GM19395 (cell line): ENCODE measurements at regions not wholly inside any gene's neighbourhood (a gene's known extent, or its start where the extent isn't known, plus 50 kb on each side); places are given as distances from the start of the nearest gene placed in this dataset.
"Not testable (repeated sequence)": the region's sequence is repeated elsewhere in the genome, so short reads cannot be mapped to it uniquely, and the experiment has no call there.

ENCODE experiments used
- ATAC-seq: cut with Tn5 transposase; IDR thresholded peaks from one replicate; pipeline ENCODE4 v1.9.1; 2021; ENCODE audit warnings: mild to moderate bottlenecking, moderate library complexity; ENCODE audit not compliant: unreplicated experiment

DNA sequence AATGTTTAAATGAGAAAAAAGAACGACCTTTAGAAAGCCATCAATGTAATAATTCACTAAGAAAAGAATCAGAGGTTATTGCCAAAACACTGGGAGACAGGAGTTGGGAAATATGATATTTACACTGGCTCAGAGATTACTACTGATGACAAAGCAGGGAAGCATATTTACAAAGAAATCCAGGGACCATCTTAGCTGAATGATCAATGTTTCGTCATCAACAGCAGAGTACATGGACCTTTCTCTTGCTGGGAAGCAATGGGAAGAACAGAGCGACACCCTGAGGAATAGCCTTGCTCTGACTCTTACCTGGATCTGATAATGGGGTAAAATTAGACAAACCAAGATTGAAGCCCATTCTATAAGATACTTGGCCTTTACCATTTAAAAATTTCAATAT is 1293.5 kb downstream of the XPNPEP1 start:
- no peak for ATAC-seq

DNA sequence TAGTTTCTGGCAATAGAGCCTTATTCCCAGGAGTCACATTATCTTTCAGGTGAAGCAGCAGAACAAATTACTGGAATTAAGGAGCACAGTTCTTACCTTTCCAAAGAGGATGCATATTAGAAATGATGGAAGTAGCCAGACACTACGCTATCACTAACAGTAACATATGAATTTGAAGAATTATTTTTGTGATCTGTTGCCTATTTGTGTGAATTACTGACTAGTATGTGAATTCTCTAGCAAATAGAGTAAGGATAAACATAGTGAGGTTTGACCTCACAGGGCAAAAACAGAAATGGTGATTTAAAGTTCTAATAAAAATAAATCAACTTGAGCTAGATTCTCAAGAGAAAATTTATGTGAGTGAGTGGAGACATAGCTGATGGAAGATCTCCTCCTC is 1299.3 kb downstream of the XPNPEP1 start:
- ATAC-seq, result no peak

DNA sequence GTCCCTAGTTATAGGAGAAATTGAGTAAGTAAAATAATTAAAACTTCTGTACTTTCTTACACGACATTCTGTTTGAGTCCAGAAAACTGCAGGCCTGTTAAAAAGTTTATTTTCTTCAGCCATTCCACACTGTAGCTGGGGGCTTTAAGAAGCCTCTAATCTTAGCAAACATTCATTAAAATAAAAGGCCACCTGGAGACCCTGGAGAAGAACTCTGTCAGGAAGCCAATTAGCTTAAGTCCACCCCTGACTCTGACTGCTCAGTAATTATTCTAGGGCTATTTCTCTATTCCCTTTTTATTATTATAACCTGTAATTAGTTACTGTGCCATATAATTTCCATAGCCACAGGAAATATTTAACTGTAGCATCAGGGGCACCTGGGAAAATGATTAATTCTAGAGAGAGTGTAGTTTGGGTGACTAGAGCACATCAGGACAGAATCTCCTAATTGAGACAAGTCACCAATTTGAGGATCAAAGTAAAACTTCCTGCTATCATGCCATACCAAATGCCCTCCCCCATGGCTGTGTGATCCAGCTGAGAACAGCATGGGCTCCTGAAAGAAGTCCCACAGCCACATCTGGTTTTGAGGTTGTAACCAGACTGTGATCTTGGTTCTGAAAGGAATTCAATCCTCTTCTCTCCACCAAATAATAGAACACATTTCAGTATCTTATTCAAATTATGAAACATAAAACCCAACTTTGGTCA is 1302.3 kb downstream of the XPNPEP1 start:
- no peak for ATAC-seq

DNA sequence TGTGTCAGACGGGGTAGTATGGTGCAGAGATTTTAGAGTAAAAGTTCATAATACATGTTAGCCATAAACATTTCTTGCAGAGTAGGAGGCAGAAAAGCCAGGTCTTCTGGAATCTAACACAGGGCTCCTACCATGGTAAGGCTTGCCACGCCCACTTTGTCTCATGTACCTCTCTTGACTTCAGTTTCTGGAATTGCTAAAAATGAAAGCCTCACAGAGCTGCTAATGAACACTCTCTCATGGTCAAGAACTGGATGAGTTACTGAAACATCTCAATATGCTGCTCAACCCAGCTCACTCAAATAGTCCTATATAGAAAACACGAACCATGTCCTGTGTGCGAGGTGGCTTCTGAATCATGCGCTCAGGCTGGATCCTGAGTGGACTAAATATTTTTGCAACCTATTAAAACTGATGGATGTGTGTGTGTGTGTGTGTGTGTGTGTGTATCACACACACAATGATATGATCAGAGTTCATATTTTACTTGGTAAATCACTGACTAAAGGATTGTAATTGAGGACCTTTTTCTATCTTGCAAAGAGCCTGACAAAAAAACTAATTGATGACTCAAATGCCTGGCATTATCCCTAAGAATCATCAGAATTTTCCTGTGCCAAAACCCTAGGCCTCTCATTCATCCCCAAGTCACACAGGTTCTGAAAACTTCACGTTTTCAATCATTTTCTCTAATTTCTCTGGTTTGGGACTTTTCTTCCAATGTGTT is 1306.6 kb downstream of the XPNPEP1 start:
- ATAC-seq, result no peak

DNA sequence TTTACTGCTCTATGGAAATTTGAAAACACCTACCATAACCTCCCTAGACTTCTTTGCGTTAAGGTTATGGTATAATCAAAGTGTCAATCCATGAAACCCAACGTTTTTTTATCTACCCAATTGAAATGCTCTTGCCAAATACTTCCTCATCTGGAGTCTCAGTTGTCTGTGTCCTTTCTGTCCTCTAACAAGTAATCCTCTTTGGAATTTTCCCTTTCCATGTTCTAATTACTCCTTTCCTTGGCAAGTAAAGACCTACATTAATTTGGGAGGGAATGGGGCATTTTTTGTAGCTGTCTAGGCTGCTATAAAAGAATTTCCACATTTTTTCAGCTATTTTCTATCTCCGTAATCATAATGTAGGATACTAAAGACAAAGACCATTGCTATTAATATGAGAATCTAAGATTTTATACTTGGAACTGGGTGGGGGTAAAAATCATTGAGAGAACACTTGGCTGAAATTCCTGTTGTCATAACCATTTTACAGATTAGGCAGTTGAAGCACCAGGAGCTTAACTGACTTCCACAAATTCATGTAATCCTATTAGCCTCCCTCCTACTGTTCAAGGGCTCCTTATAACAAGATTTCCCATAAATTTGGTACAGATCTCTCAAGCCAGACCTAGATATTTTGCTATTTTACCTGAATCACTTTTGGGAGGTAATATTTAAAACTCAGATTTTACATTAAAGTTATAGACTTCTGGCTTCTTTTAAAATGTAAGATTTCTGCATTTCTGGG is 1307.6 kb downstream of the XPNPEP1 start:
- no peak for ATAC-seq

DNA sequence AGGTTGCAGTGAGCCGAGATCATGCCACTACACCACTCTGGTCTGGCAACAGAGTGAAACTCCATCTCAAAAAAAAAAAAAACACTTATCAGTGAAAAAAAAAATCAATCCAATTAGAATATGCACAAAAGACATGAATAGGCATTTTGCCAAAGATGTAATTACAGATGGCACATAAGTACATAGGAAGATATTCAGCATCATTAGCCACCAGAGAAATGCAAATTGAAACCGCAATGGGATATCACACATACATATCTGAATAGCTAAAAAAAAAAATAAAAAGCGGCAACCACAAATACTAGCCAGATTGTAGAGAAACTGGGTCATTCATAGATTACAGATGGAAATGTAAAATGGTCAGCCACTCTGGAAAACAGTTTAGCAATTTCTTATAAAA is 1310.8 kb downstream of the XPNPEP1 start:
- no peak for ATAC-seq

DNA sequence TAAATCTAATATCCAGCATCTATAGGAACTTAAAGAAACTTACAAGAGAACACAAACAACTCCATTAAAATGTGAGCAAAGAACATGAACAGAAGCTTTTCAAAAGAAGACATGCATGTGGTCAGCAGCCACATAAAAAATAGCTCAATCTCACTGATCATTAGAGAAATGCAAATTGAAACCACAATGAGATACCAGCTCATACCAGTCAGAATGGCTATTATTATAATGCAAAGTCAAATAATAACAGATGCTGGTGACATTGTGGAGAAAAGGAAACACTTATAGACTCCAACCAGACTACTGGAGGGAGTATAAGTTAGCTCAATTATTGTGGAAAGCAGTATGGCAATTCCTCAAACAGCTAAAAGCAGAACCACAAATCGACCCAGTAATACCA is 1314.5 kb downstream of the XPNPEP1 start:
- no peak for ATAC-seq

DNA sequence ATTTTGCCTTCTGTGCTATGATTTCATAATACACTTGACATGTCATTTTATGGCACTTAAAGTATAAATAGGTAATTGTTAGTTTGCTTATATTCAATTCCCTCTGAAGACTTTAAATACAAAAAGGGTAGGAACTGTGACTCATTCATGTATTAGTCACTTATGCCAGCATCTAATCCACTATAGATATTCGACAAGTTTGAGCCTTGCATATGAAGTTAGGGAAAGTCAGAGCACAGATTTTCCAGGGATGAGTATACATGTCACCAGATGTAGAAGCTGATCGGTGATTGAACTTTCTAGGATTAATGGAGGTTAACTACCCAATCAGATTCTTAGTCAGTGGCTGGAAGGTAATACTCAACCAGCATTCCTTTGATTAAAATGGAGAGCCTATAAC is 1321.5 kb downstream of the XPNPEP1 start:
- no peak for ATAC-seq

DNA sequence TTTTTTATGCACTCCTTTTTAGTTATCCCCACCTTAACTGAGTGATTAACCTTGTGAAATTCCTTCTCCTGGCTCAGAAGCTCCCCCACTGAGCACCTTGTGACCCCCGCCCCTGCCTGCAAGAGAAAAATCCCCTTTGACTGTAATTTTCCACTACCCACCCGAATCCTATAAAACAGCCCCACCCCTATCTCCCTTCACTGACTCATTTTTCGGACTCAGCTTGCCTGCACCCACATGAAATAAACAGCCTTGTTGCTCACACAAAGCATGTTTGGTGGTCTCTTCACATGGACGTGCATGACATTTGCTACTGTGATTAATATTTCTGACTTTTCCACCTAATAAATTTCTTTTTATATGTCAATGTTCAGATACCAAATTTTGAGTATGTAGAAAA is 1322.8 kb downstream of the XPNPEP1 start:
- ATAC-seq, result not testable (repeated sequence)

DNA sequence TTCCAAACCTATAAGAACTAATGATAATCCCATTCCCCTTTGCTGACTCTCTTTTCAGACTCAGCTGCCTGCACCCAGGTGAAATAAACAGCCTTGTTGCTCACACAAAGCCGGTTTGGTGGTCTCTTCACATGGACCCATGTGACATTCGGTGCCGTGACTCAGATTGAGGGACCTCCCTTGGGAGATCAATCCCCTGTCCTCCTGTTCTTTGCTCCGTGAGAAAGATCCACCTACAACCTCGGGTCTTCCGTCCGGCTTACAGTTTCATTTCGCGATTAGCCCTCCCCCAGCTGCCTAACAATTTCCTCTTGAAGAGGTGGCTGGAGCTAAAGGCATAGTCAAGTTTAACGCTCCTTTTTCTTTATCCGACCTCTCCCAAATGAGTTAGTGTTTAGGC is 1324.0 kb downstream of the XPNPEP1 start:
- peak; percentile 53 for ATAC-seq

DNA sequence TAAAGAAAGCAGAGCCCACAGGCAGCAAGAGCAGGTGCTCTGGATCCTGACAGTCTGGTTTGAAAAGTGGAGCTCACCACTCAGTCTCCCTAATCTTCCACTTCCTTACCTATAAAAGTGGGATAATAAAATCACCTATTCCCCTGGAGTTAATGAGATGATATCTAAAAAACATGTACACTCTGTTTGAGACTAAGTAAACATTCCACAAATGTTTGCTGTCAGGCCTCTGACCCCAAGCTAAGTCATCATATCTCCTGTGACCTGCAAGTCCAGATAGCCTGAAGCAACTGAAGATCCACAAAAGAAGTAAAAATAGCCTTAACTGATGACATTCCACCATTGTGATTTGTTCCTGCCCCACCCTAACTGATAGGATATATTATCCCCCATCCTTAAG is 1324.5 kb downstream of the XPNPEP1 start:
- ATAC-seq, result no peak

DNA sequence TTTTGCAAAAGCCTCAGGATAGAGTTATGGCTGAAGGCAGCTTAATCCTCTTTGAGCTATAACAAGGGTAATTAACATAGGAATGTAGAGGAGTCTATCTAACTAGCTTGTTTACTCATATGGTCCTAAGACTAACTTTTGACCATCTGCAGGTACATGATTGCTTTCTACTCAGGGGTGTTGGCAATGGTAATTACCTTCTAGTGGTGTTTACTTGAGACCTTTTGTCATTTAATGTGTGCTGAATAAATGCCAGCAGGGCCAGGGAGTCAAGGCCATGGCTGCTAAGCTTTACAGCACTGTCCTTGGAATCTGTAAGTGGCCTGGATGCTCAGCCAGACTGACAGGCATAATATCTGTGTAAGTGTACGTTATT is 1325.0 kb downstream of the XPNPEP1 start:
- ATAC-seq, result no peak

DNA sequence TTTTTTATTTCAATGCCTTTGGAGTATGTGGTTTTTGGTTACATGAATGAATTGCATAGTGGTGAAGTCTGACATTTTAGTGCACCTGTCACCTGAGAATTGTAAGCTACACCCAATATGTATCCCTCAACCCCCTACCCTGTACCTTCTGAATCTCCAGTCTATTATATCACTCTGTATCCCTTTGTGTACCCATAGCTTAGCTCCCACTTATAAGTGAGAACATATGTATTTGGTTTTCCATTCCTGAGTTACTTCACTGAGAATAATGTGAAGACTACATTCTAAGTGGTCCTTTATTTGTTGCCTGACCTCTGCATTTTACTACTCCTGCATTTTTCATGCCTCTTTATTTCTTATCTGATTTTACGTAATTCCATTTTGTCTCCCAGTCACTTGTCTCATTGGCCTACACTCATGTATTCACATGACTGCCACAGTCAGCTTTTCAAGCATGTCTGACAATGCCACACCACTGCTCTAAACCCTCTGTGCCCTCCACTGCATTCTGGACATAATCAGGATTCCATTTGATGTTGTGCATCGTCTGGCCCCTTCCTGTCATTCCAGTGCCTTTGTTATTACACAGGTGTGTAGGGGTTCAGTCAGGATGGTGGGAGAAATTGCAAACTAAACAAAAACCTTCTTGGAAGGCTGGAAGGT is 1325.5 kb downstream of the XPNPEP1 start:
- no peak for ATAC-seq

DNA sequence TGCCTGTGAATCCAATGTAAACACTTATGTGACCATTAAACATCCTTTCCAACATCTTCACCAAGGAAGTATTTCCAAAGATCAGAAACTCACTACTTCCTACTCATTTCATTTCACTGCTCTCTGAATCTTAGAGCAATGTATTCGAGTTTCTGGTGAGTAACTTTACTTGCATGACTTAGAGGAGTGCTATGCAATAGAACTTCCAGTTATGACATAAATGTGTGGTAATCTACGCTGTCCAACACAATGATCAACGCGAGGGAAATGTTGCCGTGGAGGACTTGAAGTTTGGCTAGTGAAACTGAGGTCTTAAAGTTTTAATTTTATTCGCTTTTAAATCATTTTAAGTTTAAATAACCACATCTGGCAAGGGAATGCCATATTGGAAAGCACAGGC is 1326.3 kb downstream of the XPNPEP1 start:
- ATAC-seq, result no peak

DNA sequence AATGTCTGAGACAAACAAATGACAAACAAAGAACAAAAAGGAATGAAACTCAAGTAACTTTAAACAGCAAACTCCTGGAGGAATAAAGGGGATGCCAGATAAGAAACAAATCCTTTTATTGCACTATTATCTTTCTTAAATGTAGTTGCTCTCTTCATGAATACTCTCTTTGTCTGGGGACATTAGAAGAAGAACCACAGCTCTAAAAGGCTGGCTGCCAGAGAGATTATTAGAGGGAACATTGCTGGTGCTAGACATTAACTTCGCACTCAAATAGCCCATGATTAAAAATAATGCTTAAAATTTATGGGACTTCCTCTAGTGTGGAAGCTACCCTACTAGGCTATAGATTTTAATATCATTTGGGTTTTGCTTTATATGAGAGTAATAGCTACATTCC is 1330.4 kb downstream of the XPNPEP1 start:
- ATAC-seq, result no peak

DNA sequence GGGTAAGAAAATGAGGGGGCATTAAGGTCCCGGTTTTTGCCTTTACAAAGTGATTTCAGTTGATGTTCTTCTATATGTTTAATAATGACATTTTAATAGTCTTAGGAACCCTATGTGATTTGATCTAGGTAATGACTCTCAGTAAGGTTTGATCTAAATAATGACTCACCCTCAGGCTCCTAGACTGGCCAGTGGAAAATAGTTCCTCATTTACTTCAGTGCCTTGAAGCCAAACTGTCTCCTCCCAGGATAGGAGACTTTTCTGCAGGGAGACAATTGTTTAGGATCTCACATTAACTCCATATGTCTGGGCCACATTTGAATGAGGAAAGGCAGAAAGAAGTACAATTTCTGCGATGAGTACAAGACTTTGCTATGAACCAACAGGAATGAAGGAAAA is 1331.9 kb downstream of the XPNPEP1 start:
- ATAC-seq, result no peak

DNA sequence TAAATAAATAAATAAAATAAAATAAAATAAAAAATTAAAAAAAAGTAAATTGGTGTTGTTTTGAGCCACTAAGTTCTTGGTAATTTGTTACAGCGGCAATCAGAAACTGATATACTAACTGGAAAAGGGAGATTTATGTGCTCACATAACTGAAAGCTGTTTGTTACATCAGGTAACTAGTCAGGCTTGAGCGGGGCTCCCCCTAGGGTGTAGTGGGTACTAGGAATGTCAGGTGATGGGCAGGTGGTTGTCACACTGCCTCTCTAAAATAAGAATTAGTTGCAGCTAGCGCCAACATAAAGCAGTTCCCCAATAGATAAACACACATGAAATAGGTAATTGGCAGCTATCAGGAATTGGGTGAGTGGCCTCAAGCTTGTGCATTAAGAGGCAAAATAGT is 1336.9 kb downstream of the XPNPEP1 start:
- ATAC-seq, result no peak

DNA sequence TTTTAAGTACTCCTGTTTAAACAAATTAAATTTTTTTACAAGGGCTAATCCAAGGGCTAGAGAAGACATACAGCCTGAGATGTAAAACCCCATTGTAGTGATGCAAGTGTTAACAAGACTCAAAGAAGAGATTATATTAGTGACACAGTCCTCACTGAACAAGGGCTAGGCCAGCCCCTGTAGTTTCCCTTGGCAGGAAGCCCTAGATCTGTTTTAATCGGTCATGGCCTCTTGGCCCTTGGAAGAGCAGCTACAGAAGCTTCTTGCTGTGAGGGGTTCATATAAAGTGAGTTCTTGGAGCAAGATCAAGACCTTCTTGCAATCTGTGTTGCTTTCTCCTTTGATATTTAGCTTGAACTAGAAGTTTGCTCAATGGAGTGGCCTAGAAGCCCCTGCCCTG is 1339.4 kb downstream of the XPNPEP1 start:
- no peak for ATAC-seq

DNA sequence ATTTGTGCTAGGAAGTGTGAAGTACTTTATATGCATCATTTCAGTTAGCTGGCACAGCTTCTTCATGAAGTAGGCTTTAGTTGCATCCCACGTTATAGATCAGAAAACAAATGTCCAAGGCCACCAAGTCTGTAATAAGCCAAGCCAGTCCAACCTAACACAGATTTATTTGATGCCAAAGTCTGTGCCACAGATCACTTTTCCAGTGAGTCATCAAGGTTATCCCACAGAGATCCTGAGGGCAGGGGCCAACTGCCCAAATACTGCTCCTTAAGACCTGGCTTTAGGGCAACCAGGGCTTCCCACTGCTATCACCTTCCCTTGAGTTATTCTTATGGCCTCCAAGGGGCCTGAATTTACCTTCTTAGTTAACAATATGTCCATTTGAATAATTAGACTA is 1340.4 kb downstream of the XPNPEP1 start:
- ATAC-seq, result no peak

DNA sequence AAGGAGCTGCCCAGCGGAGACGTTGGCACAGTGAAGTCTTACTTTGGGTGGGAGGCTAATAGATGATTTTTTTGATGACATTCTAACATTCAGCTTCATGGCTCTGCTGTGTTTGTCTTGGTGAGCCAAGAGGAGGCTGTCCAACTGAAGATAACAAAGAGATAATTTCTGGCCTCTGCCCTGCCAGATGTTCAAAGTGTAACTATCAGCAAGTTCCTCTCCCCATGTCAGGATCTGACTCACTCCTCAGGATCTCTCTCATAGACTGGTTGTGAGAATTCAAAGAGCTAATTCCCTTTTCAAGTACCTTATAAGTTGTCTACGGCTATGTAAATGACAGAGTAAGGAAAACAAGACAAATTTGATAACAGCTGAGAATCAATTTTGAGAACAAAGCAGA is 1340.9 kb downstream of the XPNPEP1 start:
- no peak for ATAC-seq

DNA sequence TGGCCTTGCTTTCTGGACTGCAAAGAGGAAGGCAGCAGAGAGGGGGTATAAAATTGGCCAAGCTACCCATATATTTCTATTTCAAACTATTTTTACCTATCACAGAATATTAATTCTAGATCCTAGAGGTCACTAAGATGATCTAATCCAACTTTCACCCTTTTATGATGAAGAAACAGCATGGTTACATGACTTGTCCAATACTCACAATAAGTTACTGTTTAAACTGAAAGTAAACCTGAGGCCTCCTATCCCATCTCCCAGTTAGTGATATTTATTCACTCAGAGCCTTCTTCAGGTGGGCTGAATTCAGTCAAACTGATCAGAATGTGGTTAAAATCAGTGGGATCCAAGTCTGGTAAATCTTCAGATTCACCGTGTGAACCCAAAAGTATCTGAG is 1345.1 kb downstream of the XPNPEP1 start:
- ATAC-seq, result no peak

DNA sequence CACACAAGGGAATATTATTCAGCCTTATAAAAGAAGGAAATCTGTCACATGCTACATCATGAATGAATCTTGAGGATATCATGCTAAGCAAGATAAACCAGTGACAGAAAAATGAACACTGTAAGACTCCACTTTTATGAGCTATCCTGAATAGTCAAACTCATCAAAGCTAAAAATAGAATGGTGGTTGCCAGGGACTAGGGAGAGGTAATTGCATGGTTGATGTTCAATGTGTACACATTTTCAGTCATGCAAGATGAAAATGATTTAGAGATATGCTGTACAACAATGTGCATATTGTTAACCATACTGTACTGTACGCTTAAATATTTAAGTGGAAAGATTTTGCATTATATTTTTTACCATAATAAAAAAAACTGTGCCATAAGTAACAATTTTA is 1349.1 kb downstream of the XPNPEP1 start:
- no peak for ATAC-seq
